Keratinocyte (primary cell): ENCODE measurements at regions not wholly inside any gene's neighbourhood (a gene's known extent, or its start where the extent isn't known, plus 50 kb on each side); places are given as distances from the start of the nearest gene placed in this dataset.

Experiments
- DNase-seq: peaks from one replicate; pipeline ENCODE4 v3.0.0-alpha.2; 2011; ENCODE audit warnings: low read depth, missing footprints, low spot score
- FAIRE-seq: peaks from 2 replicates; lab custom pipeline; 2011; peaks lifted over from hg19 to GRCh38; lab: Jason Lieb, UNC
- H2AFZ ChIP-seq: 2 replicates; pipeline ENCODE4 v1.6.0; 2012; ENCODE audit warnings: low read length, control low read depth, inconsistent platforms; ENCODE audit not compliant: control insufficient read depth
- H3K27ac ChIP-seq: 2 replicates; pipeline ENCODE4 v1.5.1; 2011; ENCODE audit warnings: low read length; ENCODE audit not compliant: control insufficient read depth, insufficient read depth
- H3K27me3 ChIP-seq: 3 replicates; pipeline ENCODE4 v1.6.0; 2011; ENCODE audit warnings: low read length; ENCODE audit not compliant: control insufficient read depth, insufficient read depth; ENCODE audit errors: extremely low read depth
- H3K36me3 ChIP-seq, 2 experiments: 2 replicates in 1 of 2; 3 replicates in 1 of 2; pipeline ENCODE4 v1.5.1; 2011; ENCODE audit warnings: low read length in 2 of 2, mild to moderate bottlenecking in 1 of 2; ENCODE audit not compliant: control insufficient read depth in 2 of 2, insufficient read depth in 2 of 2; ENCODE audit errors: extremely low read depth in 1 of 2
- H3K4me1 ChIP-seq: 3 replicates; pipeline ENCODE4 v1.5.1; 2011; ENCODE audit warnings: low read length; ENCODE audit not compliant: control insufficient read depth, insufficient read depth; ENCODE audit errors: extremely low read depth
- H3K4me2 ChIP-seq: 3 replicates; pipeline ENCODE4 v1.6.0; 2011; ENCODE audit warnings: low read depth, low read length; ENCODE audit not compliant: control insufficient read depth, insufficient read depth; ENCODE audit errors: extremely low read depth
- H3K4me3 ChIP-seq, 3 experiments: fragments of 200-600 bp in 1 of 3; sonication (generic) in 1 of 3; 2 replicates in 2 of 3; 3 replicates in 1 of 3; pipeline ENCODE4 v1.5.1; 2011 to 2016; ENCODE audit warnings: low read length in 3 of 3, mild to moderate bottlenecking in 3 of 3, control low read depth in 2 of 3, inconsistent platforms in 1 of 3, low read depth in 1 of 3, mixed read lengths in 1 of 3, mixed run types in 1 of 3, moderate library complexity in 1 of 3; ENCODE audit not compliant: control insufficient read depth in 2 of 3, insufficient read depth in 2 of 3; ENCODE audit errors: extremely low read depth in 1 of 3
- H3K79me2 ChIP-seq: 2 replicates; pipeline ENCODE4 v1.6.0; 2012; ENCODE audit warnings: low read length; ENCODE audit not compliant: control insufficient read depth, insufficient read depth
- H3K9ac ChIP-seq: 3 replicates; pipeline ENCODE4 v1.6.0; 2011; ENCODE audit warnings: low read length; ENCODE audit not compliant: control insufficient read depth, insufficient read depth; ENCODE audit errors: extremely low read depth
- H3K9me1 ChIP-seq: 3 replicates; pipeline ENCODE4 v1.6.0; 2011; ENCODE audit warnings: low read length; ENCODE audit not compliant: control insufficient read depth, insufficient read depth; ENCODE audit errors: extremely low read depth
- H3K9me3 ChIP-seq: 2 replicates; pipeline ENCODE4 v1.5.1; 2012; ENCODE audit warnings: low read depth, low read length; ENCODE audit not compliant: control insufficient read depth
- H4K20me1 ChIP-seq: 3 replicates; pipeline ENCODE4 v1.6.0; 2011; ENCODE audit warnings: low read length; ENCODE audit not compliant: control insufficient read depth, insufficient read depth; ENCODE audit errors: extremely low read depth
- EZH2 ChIP-seq: IDR thresholded peaks from one replicate; pipeline ENCODE4 v1.6.1; 2012; ENCODE audit warnings: inconsistent platforms, mild to moderate bottlenecking, low read length, moderate library complexity
- dilution Hi-C: fragments of 300-500 bp; cut with MboI; formaldehyde crosslinking; loops from one replicate; pipeline ENCODE4 v1.7.0; 2020; ENCODE audit warnings: low sequenced_read_pairs; ENCODE audit not compliant: extremely low pct_ligation_motif_present
- TF ChIP-seq, protein P1 (sequence below), 3 experiments: IDR thresholded peaks in 1 of 3; conservative IDR thresholded peaks in 1 of 3; optimal IDR thresholded peaks in 1 of 3; 2 replicates in 2 of 3; 3 replicates in 1 of 3; pipeline versions ENCODE3 to v1.5.1; 2011; ENCODE audit warnings: low read length in 3 of 3, mild to moderate bottlenecking in 3 of 3, moderate library complexity in 2 of 3, control low read depth in 1 of 3, inconsistent platforms in 1 of 3; ENCODE audit not compliant: insufficient read depth in 2 of 3; ENCODE audit errors: extremely low read depth in 1 of 3

DNA sequence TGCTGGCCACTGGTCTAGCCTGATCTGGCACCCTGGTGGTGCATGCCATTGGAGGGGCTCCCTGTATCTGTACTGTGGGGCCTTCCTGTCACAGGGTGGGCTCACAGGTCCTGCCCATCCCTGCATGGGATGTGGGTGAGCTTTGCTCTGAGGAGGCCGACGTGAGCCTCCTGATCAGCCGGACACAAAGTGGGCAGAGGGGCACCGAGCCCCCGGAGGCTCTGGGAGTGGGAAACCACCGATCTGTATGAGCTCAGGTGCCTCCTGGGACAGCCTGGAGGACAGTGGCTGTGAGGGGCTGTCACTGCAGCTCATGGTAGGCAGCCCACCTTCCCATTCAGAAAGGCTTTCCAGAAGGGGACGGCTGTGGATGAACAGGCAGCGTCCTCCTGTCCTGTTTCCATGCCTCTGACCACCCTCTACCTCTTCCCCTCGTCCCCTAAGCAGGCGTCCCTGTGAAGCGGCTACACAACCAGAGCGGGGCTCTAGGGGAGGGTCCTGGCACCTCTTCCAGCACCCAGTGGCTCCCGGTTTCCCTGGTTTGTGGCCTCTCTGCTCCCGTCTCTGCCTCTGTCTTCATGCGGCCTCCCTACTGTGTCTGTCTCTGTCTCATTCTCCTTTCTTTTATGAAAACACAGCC lies 112.5 kb upstream of the OTOS start:
- dilution Hi-C loops: no loop called here
- H3K4me1 ChIP-seq: peaks cover 45% of the 10 kb centered on the region
- H2AFZ ChIP-seq: no peak overlapping the region
- H3K79me2 ChIP-seq: no peaks in the 10 kb centered on the region
- H3K9ac ChIP-seq: no peak overlapping the region
- no peak overlapping the region for H3K4me3 ChIP-seq
- no peak for TF ChIP-seq EZH2
- TF ChIP-seq, protein P1, sequence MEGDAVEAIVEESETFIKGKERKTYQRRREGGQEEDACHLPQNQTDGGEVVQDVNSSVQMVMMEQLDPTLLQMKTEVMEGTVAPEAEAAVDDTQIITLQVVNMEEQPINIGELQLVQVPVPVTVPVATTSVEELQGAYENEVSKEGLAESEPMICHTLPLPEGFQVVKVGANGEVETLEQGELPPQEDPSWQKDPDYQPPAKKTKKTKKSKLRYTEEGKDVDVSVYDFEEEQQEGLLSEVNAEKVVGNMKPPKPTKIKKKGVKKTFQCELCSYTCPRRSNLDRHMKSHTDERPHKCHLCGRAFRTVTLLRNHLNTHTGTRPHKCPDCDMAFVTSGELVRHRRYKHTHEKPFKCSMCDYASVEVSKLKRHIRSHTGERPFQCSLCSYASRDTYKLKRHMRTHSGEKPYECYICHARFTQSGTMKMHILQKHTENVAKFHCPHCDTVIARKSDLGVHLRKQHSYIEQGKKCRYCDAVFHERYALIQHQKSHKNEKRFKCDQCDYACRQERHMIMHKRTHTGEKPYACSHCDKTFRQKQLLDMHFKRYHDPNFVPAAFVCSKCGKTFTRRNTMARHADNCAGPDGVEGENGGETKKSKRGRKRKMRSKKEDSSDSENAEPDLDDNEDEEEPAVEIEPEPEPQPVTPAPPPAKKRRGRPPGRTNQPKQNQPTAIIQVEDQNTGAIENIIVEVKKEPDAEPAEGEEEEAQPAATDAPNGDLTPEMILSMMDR (optimal IDR thresholded peaks at IDR 0.05 in 1 of 3, IDR thresholded peaks at IDR 0.05 in 1 of 3, conservative IDR thresholded peaks at IDR 0.05 in 1 of 3; ENCODE audit: extremely low read depth in 1 of 3, insufficient read depth in 2 of 3, low read length in 3 of 3): no peak
- no peaks in the 10 kb centered on the region for H4K20me1 ChIP-seq
- FAIRE-seq (no peak), DNase-seq (no peak)
- no peaks in the 10 kb centered on the region for H3K36me3 ChIP-seq
- H3K9me1 ChIP-seq: no peaks in the 10 kb centered on the region
- no peak overlapping the region for H3K4me2 ChIP-seq
- H3K9me3 ChIP-seq: no peaks in the 10 kb centered on the region
- H3K27ac ChIP-seq: no peak overlapping the region
- no peaks in the 10 kb centered on the region for H3K27me3 ChIP-seq

- Histone ChIP-seq H3K9ac (no peak overlapping the region), H3K4me1 (peaks cover 45% of the 10 kb centered on the region), H3K27me3 (no peaks in the 10 kb centered on the region), H3K4me3 (no peak overlapping the region), H3K36me3 (no peaks in the 10 kb centered on the region), H3K9me1 (no peaks in the 10 kb centered on the region), H3K4me2 (no peak overlapping the region), H3K27ac (no peak overlapping the region), H3K79me2 (no peaks in the 10 kb centered on the region), H3K9me3 (no peaks in the 10 kb centered on the region), H2AFZ (no peak overlapping the region), H4K20me1 (no peaks in the 10 kb centered on the region)
- DNase-seq: no peak
- FAIRE-seq: no peak
- dilution Hi-C loops: no loop called here
- TF ChIP-seq, protein P1 (optimal IDR thresholded peaks at IDR 0.05 in 1 of 3, IDR thresholded peaks at IDR 0.05 in 1 of 3, conservative IDR thresholded peaks at IDR 0.05 in 1 of 3; ENCODE audit: extremely low read depth in 1 of 3, insufficient read depth in 2 of 3, low read length in 3 of 3): no peak
- no peak for TF ChIP-seq EZH2
Observed at GRCh38 chr2:240253583-240254145, 113.2 kb upstream of the OTOS start.
